ENCODE measurements at regions not wholly inside any gene's neighbourhood (a gene's known extent, or its start where the extent isn't known, plus 50 kb on each side); places are given as distances from the start of the nearest gene placed in this dataset.

- 46 to 47% methylated on average over 2 to 3 of the region's 3 CpGs for WGBS, 2 donors
- intact Hi-C loops (cut with DNase I), result no loop called here
- DNase-seq, result peak in 3 of 4 donors; percentile 11 to 46 (median 23)
- no peak for ATAC-seq
- Histone ChIP-seq H3K9me3 (peaks cover 0 to 5% (median 0%) of the 10 kb centered on the region in 3 donors), H3K27ac (no peak overlapping the region), H3K4me1 (no peaks in the 10 kb centered on the region), H3K36me3 (replicated peaks in 1 of 2; ENCODE audit: insufficient read depth in 1 of 2, low read depth in 2 of 2) (no peaks in the 10 kb centered on the region), H3K4me3 (no peak overlapping the region), H3K27me3 (no peaks in the 10 kb centered on the region)
- TF ChIP-seq POLR2A (IDR thresholded peaks at IDR 0.05), result no peak
- TF ChIP-seq, protein P1, sequence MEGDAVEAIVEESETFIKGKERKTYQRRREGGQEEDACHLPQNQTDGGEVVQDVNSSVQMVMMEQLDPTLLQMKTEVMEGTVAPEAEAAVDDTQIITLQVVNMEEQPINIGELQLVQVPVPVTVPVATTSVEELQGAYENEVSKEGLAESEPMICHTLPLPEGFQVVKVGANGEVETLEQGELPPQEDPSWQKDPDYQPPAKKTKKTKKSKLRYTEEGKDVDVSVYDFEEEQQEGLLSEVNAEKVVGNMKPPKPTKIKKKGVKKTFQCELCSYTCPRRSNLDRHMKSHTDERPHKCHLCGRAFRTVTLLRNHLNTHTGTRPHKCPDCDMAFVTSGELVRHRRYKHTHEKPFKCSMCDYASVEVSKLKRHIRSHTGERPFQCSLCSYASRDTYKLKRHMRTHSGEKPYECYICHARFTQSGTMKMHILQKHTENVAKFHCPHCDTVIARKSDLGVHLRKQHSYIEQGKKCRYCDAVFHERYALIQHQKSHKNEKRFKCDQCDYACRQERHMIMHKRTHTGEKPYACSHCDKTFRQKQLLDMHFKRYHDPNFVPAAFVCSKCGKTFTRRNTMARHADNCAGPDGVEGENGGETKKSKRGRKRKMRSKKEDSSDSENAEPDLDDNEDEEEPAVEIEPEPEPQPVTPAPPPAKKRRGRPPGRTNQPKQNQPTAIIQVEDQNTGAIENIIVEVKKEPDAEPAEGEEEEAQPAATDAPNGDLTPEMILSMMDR (IDR thresholded peaks at IDR 0.05), result no peak
Observed at GRCh38 chr18:8899000-8899399, 193.6 kb downstream of the MTCL1 start.

DNA sequence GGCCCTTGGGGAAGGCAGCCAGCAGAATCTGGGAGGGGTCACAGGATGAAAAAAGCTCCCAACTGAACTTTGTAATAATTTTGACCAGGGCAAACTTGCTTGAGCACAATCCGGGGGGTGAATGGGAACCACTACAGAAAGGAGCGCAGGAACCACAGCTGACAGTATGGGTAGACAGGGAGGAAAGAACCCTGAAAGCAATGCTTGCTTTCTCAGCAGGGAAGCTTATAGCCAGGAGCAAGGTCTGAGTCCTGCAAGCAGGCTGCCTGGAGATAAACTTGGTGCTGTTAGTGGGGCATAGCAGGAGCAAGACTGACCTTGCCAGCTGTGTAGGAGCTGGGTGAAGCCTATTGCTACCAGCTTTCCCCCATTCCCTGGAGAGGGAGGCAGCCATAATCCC, 195.2 kb downstream of the MTCL1 start:
- Histone ChIP-seq H3K27me3 (no peaks in the 10 kb centered on the region), H3K4me1 (no peaks in the 10 kb centered on the region), H3K27ac (no peak overlapping the region), H3K4me3 (no peak overlapping the region), H3K9me3 (peaks cover 0 to 5% (median 0%) of the 10 kb centered on the region in 3 donors), H3K36me3 (replicated peaks in 1 of 2; ENCODE audit: insufficient read depth in 1 of 2, low read depth in 2 of 2) (no peaks in the 10 kb centered on the region)
- TF ChIP-seq, protein P1 (IDR thresholded peaks at IDR 0.05), result no peak
- no peak for TF ChIP-seq POLR2A (IDR thresholded peaks at IDR 0.05)
- WGBS, 2 donors, result 95 to 100% methylated on average over 2 of the region's 2 CpGs
- DNase-seq, result no peak
- no peak for ATAC-seq
- intact Hi-C loops (cut with DNase I), result no loop called here

DNA sequence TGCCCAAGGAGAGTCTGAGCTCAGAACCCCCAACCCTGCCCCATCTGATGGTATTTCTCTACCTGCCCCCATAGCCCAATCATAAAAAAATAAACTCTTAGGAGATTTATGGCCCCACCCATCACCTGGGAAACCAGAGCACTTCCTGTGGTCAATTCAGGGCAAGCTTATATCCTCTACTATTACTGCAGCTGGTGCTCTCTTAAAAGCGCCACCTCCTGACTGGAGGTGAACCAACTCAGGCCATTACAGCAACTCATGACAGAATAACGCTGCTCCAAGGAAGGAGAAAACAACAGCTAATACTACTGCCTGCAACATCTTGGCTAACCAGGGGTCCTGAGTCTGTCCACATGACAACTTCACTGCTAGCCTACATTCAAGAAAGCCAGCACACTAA, 195.7 kb downstream of the MTCL1 start:
- H3K4me1 ChIP-seq, result no peaks in the 10 kb centered on the region
- ATAC-seq (no peak), DNase-seq (no peak)
- intact Hi-C loops (cut with DNase I), result no loop called here
- peaks cover 0 to 3% (median 0%) of the 10 kb centered on the region in 3 donors for H3K9me3 ChIP-seq
- no peak overlapping the region for H3K4me3 ChIP-seq
- no peaks in the 10 kb centered on the region for H3K36me3 ChIP-seq (replicated peaks in 1 of 2; ENCODE audit: insufficient read depth in 1 of 2, low read depth in 2 of 2)
- H3K27me3 ChIP-seq, result no peaks in the 10 kb centered on the region
- TF ChIP-seq, protein P1 (IDR thresholded peaks at IDR 0.05), result no peak
- TF ChIP-seq POLR2A (IDR thresholded peaks at IDR 0.05), result no peak
- WGBS, 2 donors, result 86 to 100% methylated on average over 2 of the region's 2 CpGs
- H3K27ac ChIP-seq, result no peak overlapping the region

DNA sequence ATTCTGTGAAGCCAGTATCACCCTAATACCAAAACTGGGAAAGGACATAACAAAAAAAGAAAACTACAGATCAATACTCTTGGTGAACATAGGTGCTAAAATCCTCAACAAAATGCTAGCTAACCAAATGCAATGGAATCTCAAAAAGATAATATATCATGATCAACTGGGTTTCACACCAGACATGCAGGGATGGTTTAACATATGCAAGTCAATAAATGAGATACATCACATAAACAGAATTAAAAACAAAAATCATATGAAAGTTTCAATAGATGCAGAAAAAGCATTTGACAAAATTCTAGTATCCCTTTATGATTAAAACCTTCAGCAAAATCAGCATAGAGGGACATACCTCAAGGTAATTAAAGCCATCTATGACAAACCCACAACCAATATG, 198.2 kb upstream of the NDUFV2 start:
- Histone ChIP-seq H3K36me3 (replicated peaks in 1 of 2; ENCODE audit: insufficient read depth in 1 of 2, low read depth in 2 of 2) (no peaks in the 10 kb centered on the region), H3K27ac (no peak overlapping the region), H3K4me3 (no peak overlapping the region), H3K9me3 (no peaks in the 10 kb centered on the region), H3K27me3 (no peaks in the 10 kb centered on the region), H3K4me1 (no peaks in the 10 kb centered on the region)
- DNase-seq (no peak), ATAC-seq (no peak)
- TF ChIP-seq, protein P1 (IDR thresholded peaks at IDR 0.05), result no peak
- TF ChIP-seq POLR2A (IDR thresholded peaks at IDR 0.05), result no peak
- intact Hi-C loops (cut with DNase I), result no loop called here

DNA sequence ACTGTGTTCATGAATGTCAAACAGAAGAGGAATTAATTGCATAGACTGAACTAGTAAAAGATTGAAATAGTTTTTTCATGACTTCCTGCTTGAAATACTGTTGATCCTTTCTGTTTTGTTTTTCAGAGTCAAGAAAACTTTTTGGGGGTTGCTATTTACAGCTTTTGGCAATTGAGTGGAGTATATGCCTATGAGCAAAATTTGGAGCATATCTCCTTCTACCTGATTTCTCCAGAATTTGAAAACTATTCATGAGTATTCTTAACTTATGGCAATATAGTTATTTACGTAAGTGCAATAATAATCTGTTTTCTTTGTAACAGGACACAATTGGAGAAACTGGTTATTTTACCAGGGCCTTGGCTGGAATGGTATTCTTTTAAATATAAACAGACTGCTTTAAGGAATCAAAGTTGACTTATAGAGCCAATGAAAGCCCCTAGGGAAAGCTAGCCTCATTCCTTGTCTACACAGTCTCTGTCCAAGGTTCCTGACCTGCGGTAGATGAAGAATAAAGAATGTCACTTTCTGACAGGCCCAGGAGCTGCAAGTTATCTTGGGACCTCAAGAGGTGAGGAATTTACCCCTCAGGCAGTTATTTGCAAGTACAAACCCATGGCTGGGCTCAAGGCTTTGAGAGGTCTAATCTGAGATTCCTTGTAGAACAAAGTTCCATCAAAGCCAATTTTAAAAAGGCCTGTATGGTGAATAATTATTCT, 193.5 kb upstream of the NDUFV2 start:
- TF ChIP-seq, protein P1 (IDR thresholded peaks at IDR 0.05), result no peak
- TF ChIP-seq POLR2A (IDR thresholded peaks at IDR 0.05), result no peak
- ATAC-seq (no peak), DNase-seq (no peak)
- Histone ChIP-seq H3K36me3 (replicated peaks in 1 of 2; ENCODE audit: insufficient read depth in 1 of 2, low read depth in 2 of 2) (no peaks in the 10 kb centered on the region), H3K9me3 (no peaks in the 10 kb centered on the region), H3K4me1 (peaks cover 5% of the 10 kb centered on the region), H3K27ac (no peak overlapping the region), H3K4me3 (no peak overlapping the region), H3K27me3 (no peaks in the 10 kb centered on the region)
- intact Hi-C loops (cut with DNase I), result no loop called here
- 84 to 90% methylated on average over 2 of the region's 2 CpGs for whole genome bisulfite sequencing, 2 donors
